DMS153 treated with DMSO at 0.1 percent for 48 hours (cell line): ENCODE measurements at regions not wholly inside any gene's neighbourhood (a gene's known extent, or its start where the extent isn't known, plus 50 kb on each side); places are given as distances from the start of the nearest gene placed in this dataset.

ENCODE experiments used
- DNase-seq: peaks from one replicate; lab custom pipeline; 2025; ENCODE audit not compliant: unreplicated experiment; lab: John Stamatoyannopoulos, UW

DNA sequence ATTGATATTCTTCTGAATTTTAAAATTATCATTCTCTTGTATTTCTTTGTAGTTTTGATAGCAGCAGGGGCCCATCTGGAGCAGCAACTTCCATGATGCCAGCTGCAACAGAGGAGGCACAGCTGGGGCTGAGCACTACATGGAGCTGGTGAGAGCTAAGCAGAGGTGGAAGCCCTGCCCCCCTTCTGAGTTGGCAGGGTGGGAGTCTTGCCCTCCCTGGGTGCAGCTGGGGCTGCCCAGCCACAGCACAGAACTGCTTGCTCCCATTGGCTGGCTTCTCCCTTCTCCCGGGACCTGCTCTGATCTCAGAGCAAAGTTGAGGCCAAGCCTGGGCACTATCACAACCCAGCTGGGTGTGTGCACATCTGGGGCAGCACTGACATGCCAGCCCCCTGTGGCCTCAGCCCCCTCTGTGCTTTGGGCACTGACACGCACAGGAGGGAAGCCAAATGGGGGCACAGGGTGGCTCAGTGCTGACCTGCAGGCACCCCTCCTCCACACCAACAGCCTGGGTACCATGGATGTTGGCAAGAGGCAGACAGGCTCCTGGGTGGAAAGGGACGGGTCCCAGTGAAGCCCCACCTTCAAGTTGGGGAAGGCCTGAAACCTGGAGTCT, 69.1 kb upstream of the EYA4 start:
- DNase-seq = no peak

- no peak for DNase-seq
Measured at GRCh38 chr6:133173276-133173675, 67.9 kb upstream of the EYA4 start.

GRCh38 chr6:133179481-133179880, 61.7 kb upstream of the EYA4 start:
- no peak for DNase-seq

DNA sequence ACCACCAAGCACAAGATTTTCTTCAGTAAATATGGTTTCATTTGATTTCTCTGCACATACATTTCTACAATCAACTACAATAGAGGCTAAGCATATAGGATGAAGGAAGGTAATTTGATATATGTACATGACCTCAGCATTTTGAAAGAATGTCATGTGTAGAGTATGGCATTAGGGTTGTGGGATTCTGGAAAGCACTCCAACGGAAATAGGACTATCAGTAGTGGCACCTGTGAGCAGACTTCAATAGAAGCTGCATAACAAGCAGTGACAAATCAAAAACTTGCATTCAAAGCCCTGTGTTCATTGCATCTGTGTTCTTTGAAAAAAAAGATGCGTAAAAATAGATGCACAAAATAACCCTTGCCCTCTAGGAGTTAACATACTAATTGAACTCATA, 57.5 kb upstream of the EYA4 start:
- DNase-seq = no peak

DNA sequence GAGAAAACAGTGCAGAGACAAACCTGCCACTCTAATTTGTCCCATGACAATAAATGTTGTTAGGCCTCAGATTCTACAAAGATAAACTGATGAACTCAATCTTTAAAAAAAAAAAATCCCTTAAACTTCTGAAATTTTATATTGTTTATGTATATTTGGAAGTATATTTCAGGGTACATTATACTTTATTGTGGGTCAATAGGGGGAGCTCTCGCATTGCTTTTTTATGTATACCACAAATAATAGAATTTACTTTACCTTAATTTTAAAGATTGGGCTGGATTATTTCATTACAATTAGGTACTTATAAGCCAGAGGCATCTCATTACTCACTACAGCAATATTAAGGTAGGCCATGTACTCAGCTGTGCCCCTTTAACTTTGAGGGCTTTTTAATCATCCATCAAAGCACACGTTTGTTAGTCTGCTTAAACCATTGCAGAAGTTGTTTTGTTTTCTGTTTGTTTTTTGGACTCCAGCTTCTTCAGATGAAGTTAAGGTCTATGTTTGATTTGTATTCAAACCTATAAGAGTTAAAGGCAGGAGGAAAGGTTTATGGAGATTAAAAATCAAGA, 56.3 kb upstream of the EYA4 start:
- no peak for DNase-seq

DNA sequence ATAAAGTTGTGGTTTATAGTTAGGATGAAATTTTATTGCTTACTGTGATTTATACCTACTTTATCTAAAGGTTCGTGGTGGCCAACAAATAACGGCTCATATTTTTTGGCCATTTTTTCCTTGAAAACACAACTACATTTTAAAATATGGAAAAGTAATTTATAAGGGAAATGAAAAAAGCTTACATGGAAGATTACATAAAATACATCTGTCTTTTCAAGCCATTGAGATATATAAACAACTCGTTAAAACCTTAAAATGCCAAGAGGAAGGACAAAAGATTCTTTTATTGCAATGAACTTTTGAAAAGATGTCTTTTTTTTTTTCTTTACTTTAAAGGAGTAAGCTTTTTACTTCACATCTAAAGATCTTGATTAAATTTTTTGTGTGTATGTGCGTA, 55.4 kb upstream of the EYA4 start:
- no peak for DNase-seq

- no peak for DNase-seq
Measured at GRCh38 chr6:133187114-133187513, 54.0 kb upstream of the EYA4 start.

- DNase-seq = no peak
Measured at GRCh38 chr6:133187657-133188453, 53.3 kb upstream of the EYA4 start.

DNA sequence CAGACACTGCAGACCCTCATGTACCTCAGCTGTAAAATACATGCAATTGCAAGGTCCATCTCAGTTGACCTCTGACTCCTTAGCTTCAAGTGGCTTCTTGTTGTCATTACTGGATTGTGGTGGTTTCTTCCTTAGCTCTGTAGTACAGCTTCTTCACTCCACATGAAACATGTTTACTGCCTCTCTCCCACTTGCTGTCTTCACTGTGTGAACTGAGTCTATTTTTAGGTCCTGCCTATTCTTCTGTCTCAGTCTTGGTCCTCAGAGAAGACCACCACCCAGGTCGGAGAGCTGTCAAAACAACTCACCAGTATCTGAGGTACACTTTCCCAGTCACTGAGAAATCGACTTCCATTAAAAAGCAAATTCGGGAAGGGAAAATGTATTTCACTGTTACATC, 50.2 kb upstream of the EYA4 start:
- no peak for DNase-seq

DNA sequence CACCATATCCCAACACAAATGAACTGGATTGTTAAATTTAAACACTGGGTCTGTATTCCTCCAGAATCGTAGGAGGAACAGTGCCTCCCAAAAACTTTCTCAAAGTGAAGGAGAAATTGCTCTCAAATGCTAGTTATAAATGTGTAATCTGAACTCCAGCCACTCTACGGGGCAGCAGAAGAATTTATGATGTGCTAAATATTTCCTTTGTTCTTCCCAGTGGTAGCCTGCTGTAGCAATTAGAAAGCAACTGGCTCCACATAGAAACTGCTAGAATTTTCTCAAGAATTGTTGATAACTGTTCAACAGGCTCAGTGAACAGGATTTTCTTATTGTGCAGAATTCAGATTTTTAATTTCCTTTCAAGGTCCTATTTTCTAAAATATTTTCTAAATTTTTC, 49.8 kb upstream of the EYA4 start:
- no peak for DNase-seq
